Erythroblast (primary cell): ENCODE measurements at regions not wholly inside any gene's neighbourhood (a gene's known extent, or its start where the extent isn't known, plus 50 kb on each side); places are given as distances from the start of the nearest gene placed in this dataset.

Experiments used
- GATA1 ChIP-seq: IDR thresholded peaks from 2 replicates; pipeline ENCODE4 v1.6.1; 2011; ENCODE audit warnings: low read depth, mild to moderate bottlenecking, control low read depth, low read length, moderate library complexity
- POLR2A ChIP-seq: IDR thresholded peaks from 2 replicates; pipeline ENCODE4 v1.6.1; 2011; ENCODE audit warnings: mild to moderate bottlenecking, low read length

GRCh38 chr19:20397292-20397691 is 168.3 kb downstream of the ZNF737 start:
- TF ChIP-seq GATA1 (no peak), POLR2A (no peak)
